OCI-LY7 (cell line): ENCODE measurements at regions not wholly inside any gene's neighbourhood (a gene's known extent, or its start where the extent isn't known, plus 50 kb on each side); places are given as distances from the start of the nearest gene placed in this dataset.

Experiments
- BruUV-seq: library from RNA; stranded (reverse); fragments of 400-500 nt; replicated peaks from 2 replicates; lab custom pipeline; 2021; lab: Mats Ljungman, UMichigan
- CTCF ChIA-PET: fragments of 300-600 bp; sonication (Branson Sonifier 250); formaldehyde crosslinking; loops from one replicate; lab custom pipeline; 2022; ENCODE audit warnings: antibody characterized with exemption; ENCODE audit not compliant: unreplicated experiment; lab: Charles Lee
- POLR2A ChIA-PET: fragments of 300-600 bp; sonication (Branson Sonifier 250); formaldehyde crosslinking; loops from one replicate; lab custom pipeline; 2022; ENCODE audit warnings: antibody characterized with exemption; lab: Charles Lee
- DNase-seq: peaks from one replicate; pipeline ENCODE4 v3.0.0-alpha.2; 2015; ENCODE audit warnings: low spot score
- H2AFZ ChIP-seq: fragments of 200-600 bp; sonication (generic), shearing (Covaris generic); 2 replicates; pipeline ENCODE4 v1.6.1; 2014; ENCODE audit warnings: mild to moderate bottlenecking, antibody characterized with exemption, low read length, moderate library complexity
- H3K27ac ChIP-seq: fragments of 200-600 bp; sonication (generic); 2 replicates; pipeline ENCODE4 v1.5.1; 2014; ENCODE audit warnings: mixed run types, low read depth, mild to moderate bottlenecking, moderate library complexity, low read length, inconsistent platforms; ENCODE audit not compliant: poor library complexity, severe bottlenecking
- H3K36me3 ChIP-seq: fragments of 200-600 bp; sonication (generic); 2 replicates; pipeline ENCODE4 v1.6.1; 2014; ENCODE audit warnings: mild to moderate bottlenecking, antibody characterized with exemption, low read length, moderate library complexity, mixed read lengths; ENCODE audit not compliant: insufficient read depth
- H3K4me1 ChIP-seq: fragments of 200-600 bp; sonication (generic); 2 replicates; pipeline ENCODE4 v1.5.1; 2014; ENCODE audit warnings: mild to moderate bottlenecking, low read length; ENCODE audit not compliant: insufficient read depth, poor library complexity, severe bottlenecking
- H3K4me2 ChIP-seq: fragments of 200-600 bp; sonication (generic); 2 replicates; pipeline ENCODE4 v1.6.1; 2014; ENCODE audit warnings: mild to moderate bottlenecking, low read length
- H3K4me3 ChIP-seq: fragments of 200-600 bp; sonication (generic); 2 replicates; pipeline ENCODE4 v1.5.1; 2014; ENCODE audit warnings: mild to moderate bottlenecking, low read depth, low read length; ENCODE audit not compliant: poor library complexity, severe bottlenecking
- H3K79me2 ChIP-seq: fragments of 200-600 bp; sonication (generic); 2 replicates; pipeline ENCODE4 v1.6.1; 2016; ENCODE audit warnings: low read depth, mild to moderate bottlenecking, low read length, moderate library complexity, mixed read lengths; ENCODE audit not compliant: insufficient read depth
- H3K9me2 ChIP-seq: fragments of 200-600 bp; sonication (generic); 2 replicates; pipeline ENCODE4 v1.6.1; 2016; ENCODE audit warnings: mild to moderate bottlenecking, low read length, mixed read lengths; ENCODE audit not compliant: insufficient read depth
- H3K9me3 ChIP-seq: fragments of 200-600 bp; sonication (generic); 2 replicates; pipeline ENCODE4 v1.6.1; 2014; ENCODE audit warnings: mild to moderate bottlenecking, mixed run types, low read length, mixed read lengths
- H4K20me1 ChIP-seq: fragments of 200-600 bp; sonication (generic); 2 replicates; pipeline ENCODE4 v1.6.1; 2014; ENCODE audit warnings: mild to moderate bottlenecking, antibody characterized with exemption, low read length, moderate library complexity, mixed read lengths; ENCODE audit not compliant: insufficient read depth
- EZH2phosphoT487 ChIP-seq: fragments of 200-600 bp; sonication (generic); IDR thresholded peaks from 2 replicates; pipeline ENCODE4 v1.6.1; 2018; ENCODE audit warnings: low read depth, borderline replicate concordance, mild to moderate bottlenecking, mixed run types, antibody characterized with exemption, low read length, moderate library complexity, mixed read lengths
- intact Hi-C: fragments of 100-400 bp; cut with micrococcal nuclease; formaldehyde crosslinking; loops from one replicate; pipeline ENCODE4 v1.10.0; 2022; ENCODE audit not compliant: unreplicated experiment
- TF ChIP-seq, protein P1 (sequence below): fragments of 200-600 bp; sonication (generic); conservative IDR thresholded peaks from 2 replicates; pipeline ENCODE4 v1.5.1; 2014; ENCODE audit warnings: mild to moderate bottlenecking, antibody characterized with exemption, low read length, moderate library complexity, mixed read lengths

DNA sequence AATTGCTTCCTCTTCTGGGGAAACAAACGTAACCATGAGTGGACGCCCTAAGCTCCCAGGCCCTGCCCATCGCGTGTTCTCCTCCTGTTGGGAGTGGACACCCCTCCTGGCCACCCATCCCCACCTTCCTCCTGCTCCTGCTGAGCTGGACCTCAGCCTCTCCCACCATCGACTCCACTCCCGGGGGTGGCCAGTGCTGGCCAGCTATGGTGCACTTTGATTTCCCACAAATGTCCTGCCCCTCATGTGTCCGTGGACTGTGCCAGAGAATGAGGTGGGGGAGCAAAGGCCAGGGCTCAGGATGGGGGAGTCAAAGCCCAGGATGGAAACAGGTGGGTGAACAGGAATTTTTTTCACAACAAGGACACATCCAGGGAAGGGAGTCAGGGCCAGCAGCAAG, 62.8 kb downstream of the MED10 start:
- DNase-seq = no peak
- no peak overlapping the region for H3K27ac ChIP-seq
- no peak overlapping the region for H2AFZ ChIP-seq
- CTCF ChIA-PET = no interaction called here
- H3K79me2 ChIP-seq = no peaks in the 10 kb centered on the region
- no peaks in the 10 kb centered on the region for H3K9me3 ChIP-seq
- TF ChIP-seq, protein P1, sequence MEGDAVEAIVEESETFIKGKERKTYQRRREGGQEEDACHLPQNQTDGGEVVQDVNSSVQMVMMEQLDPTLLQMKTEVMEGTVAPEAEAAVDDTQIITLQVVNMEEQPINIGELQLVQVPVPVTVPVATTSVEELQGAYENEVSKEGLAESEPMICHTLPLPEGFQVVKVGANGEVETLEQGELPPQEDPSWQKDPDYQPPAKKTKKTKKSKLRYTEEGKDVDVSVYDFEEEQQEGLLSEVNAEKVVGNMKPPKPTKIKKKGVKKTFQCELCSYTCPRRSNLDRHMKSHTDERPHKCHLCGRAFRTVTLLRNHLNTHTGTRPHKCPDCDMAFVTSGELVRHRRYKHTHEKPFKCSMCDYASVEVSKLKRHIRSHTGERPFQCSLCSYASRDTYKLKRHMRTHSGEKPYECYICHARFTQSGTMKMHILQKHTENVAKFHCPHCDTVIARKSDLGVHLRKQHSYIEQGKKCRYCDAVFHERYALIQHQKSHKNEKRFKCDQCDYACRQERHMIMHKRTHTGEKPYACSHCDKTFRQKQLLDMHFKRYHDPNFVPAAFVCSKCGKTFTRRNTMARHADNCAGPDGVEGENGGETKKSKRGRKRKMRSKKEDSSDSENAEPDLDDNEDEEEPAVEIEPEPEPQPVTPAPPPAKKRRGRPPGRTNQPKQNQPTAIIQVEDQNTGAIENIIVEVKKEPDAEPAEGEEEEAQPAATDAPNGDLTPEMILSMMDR = no peak
- TF ChIP-seq EZH2phosphoT487 = no peak
- H3K4me2 ChIP-seq = no peak overlapping the region
- no TSS peak for BruUV-seq
- no peak overlapping the region for H3K4me3 ChIP-seq
- no peaks in the 10 kb centered on the region for H3K9me2 ChIP-seq
- intact Hi-C loops = no loop called here
- H3K36me3 ChIP-seq = no peaks in the 10 kb centered on the region
- POLR2A ChIA-PET = no interaction called here
- no peaks in the 10 kb centered on the region for H3K4me1 ChIP-seq
- no peaks in the 10 kb centered on the region for H4K20me1 ChIP-seq

DNA sequence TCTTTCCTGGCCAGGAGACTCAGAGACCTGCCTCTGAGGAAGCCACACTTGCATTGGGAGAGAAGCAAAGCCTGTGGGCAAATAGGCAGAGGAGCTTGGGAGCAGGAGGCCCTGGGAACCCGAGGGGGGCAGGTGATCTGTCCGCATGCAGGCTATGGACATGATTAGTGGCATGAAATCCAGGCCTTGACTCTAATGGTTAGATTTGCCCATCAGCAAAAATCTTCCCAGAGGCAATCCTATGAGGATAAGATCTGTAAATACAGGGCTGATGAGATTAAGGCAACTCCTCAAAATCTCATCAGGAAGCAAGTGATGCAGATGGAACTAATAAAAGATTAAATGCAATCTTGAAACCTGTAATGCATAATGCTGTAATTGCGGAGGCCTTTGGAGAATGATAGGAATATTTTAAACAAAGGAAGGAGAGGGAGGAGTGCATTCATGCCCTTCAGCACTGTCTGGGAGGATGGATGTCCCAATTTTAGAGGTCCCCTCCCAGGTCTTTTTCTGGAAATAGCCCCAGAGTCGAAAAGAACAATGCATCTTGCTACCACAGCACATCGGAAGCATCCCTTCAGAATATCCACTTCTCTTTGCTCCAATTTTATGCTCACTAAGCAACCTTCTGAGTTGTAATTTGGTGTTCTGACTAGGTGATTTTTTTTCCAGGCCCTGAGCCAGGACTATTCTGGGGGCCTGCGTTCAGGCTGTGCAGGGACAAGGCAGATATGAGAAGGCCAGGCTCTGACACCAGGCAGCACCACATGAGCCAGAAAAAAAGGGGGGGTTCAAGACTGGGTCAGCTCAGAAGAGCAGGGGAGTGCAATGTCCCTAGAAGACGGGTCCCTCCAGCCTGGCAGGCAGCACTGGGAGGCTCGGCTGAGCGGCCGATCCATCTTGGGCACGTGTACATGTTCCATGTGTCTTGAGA, 66.5 kb downstream of the MED10 start:
- CTCF ChIA-PET = no interaction called here
- DNase-seq = no peak
- H3K79me2 ChIP-seq = no peaks in the 10 kb centered on the region
- no peak overlapping the region for H3K27ac ChIP-seq
- POLR2A ChIA-PET = no interaction called here
- no peak overlapping the region for H2AFZ ChIP-seq
- no peaks in the 10 kb centered on the region for H3K9me2 ChIP-seq
- BruUV-seq = no TSS peak
- intact Hi-C loops = no loop called here
- no peaks in the 10 kb centered on the region for H3K36me3 ChIP-seq
- H3K9me3 ChIP-seq = no peaks in the 10 kb centered on the region
- no peak overlapping the region for H3K4me2 ChIP-seq
- H4K20me1 ChIP-seq = no peaks in the 10 kb centered on the region
- H3K4me3 ChIP-seq = no peak overlapping the region
- H3K4me1 ChIP-seq = no peaks in the 10 kb centered on the region
- no peak for TF ChIP-seq EZH2phosphoT487
- TF ChIP-seq, protein P1 = no peak

DNA sequence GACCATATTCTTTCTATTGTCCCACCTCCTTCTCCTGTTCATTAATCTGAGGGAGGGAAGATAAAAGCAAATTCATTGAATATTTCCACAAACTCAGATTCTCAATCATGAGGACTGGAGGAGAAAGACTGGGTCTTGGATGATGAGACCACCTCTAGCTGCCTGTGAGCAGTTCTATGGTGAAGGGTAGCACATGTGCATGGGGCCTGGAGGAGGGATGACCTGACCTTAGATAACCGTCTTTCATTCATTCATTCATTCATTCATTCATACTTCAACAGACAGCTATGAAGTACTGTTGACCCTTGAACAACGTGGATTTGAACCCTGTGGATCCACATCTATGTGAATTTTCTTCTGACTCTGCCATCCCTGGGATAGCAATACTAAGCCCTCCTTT, 68.4 kb downstream of the MED10 start:
- no peaks in the 10 kb centered on the region for H3K36me3 ChIP-seq
- no peak overlapping the region for H3K4me2 ChIP-seq
- H3K4me1 ChIP-seq = no peaks in the 10 kb centered on the region
- H3K9me3 ChIP-seq = no peaks in the 10 kb centered on the region
- ChIA-PET CTCF (no interaction called here), POLR2A (no interaction called here)
- H3K4me3 ChIP-seq = no peak overlapping the region
- no peak overlapping the region for H2AFZ ChIP-seq
- intact Hi-C loops = loop anchor here (2.0 kb wide), 1 partner anchor 59 kb away; no protein-coding TSS in a partner anchor
- H3K79me2 ChIP-seq = no peaks in the 10 kb centered on the region
- no peak overlapping the region for H3K27ac ChIP-seq
- no peaks in the 10 kb centered on the region for H3K9me2 ChIP-seq
- no peak for DNase-seq
- no TSS peak for BruUV-seq
- no peak for TF ChIP-seq EZH2phosphoT487
- TF ChIP-seq, protein P1 = no peak
- H4K20me1 ChIP-seq = no peaks in the 10 kb centered on the region
